Suprapubic skin (tissue), 4 donors: ENCODE measurements at regions not wholly inside any gene's neighbourhood (a gene's known extent, or its start where the extent isn't known, plus 50 kb on each side); places are given as distances from the start of the nearest gene placed in this dataset.

Experiments used
- DNase-seq, 2 donors: peaks; one replicate each; pipeline ENCODE4 v3.0.0-alpha.2; 2019; ENCODE audit warnings: low spot score in 2 of 2
- H3K27ac ChIP-seq: fragments of 200-600 bp; sonication (generic); one replicate; pipeline ENCODE4 v1.5.1; 2019
- H3K27me3 ChIP-seq: fragments of 200-600 bp; sonication (generic); one replicate; pipeline ENCODE4 v1.5.1; 2019
- H3K36me3 ChIP-seq: fragments of 200-600 bp; sonication (generic); one replicate; pipeline ENCODE4 v1.5.1; 2019
- H3K4me1 ChIP-seq: fragments of 200-600 bp; sonication (generic); one replicate; pipeline ENCODE4 v1.5.1; 2019
- H3K4me3 ChIP-seq: fragments of 200-600 bp; sonication (generic); one replicate; pipeline ENCODE4 v1.5.1; 2019; ENCODE audit warnings: mild to moderate bottlenecking
- H3K9me3 ChIP-seq: fragments of 200-600 bp; sonication (generic); one replicate; pipeline ENCODE4 v1.5.1; 2019
- CTCF ChIP-seq, 2 donors: fragments of 200-600 bp in 1 of 2; fragments of 450-650 bp in 1 of 2; sonication (generic) in 1 of 2; IDR thresholded peaks; one replicate each; pipeline ENCODE4 v1.5.1; 2016 to 2019; ENCODE audit warnings: antibody characterized with exemption in 2 of 2, mild to moderate bottlenecking in 1 of 2, moderate library complexity in 1 of 2
- EP300 ChIP-seq: sonication (generic); formaldehyde crosslinking; IDR thresholded peaks from one replicate; pipeline ENCODE4 v1.6.1; 2017; ENCODE audit warnings: antibody characterized with exemption
- POLR2A ChIP-seq, 2 donors: fragments of 450-650 bp; IDR thresholded peaks; one replicate each; pipeline ENCODE4 v1.6.1; 2017; ENCODE audit warnings: antibody characterized with exemption in 2 of 2, mild to moderate bottlenecking in 2 of 2, moderate library complexity in 2 of 2
- POLR2AphosphoS5 ChIP-seq, 3 donors: sonication (generic); formaldehyde crosslinking; IDR thresholded peaks; one replicate each; pipeline ENCODE4 v1.6.1; 2017; ENCODE audit warnings: antibody characterized with exemption in 3 of 3
- WGBS: methylation state at CpG from one replicate; pipeline ENCODE4 v1.1.5; 2018; 5-methylcytosine and 5-hydroxymethylcytosine counted together

- Histone ChIP-seq H3K9me3 (no peaks in the 10 kb centered on the region), H3K27ac (no peak overlapping the region), H3K27me3 (no peaks in the 10 kb centered on the region), H3K36me3 (no peaks in the 10 kb centered on the region), H3K4me1 (no peaks in the 10 kb centered on the region), H3K4me3 (no peak overlapping the region)
- TF ChIP-seq EP300: no peak
- 80% methylated on average over 2 of the region's 2 CpGs for WGBS
- DNase-seq: no peak
Observed at GRCh38 chr2:176804392-176804791, 408.2 kb upstream of the HNRNPA3 start.

DNA sequence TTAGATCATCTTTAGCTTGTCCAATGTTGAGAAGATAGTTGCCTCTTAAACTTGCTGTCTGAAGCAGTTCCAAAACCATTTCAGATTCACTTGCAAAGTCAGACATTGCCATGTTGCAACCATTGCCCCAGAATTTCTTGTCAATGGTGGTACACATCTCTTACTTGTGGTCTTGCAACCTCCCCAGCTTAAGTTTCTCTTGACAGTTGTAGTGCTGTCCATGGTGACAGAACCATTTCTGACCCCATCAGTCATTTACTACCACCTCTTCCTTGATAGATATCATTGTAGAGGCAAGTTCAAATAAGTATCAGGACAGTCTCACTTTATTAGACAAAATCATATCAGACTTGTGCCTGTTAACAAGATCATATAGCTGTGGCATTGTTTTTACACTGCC, 407.2 kb upstream of the HNRNPA3 start:
- Histone ChIP-seq H3K27ac (no peak overlapping the region), H3K27me3 (no peaks in the 10 kb centered on the region), H3K9me3 (no peaks in the 10 kb centered on the region), H3K4me3 (no peak overlapping the region), H3K36me3 (no peaks in the 10 kb centered on the region), H3K4me1 (no peaks in the 10 kb centered on the region)
- DNase-seq: no peak
- TF ChIP-seq POLR2A (IDR thresholded peaks at IDR 0.05): no peak
- no peak for TF ChIP-seq POLR2AphosphoS5 (IDR thresholded peaks at IDR 0.05)
- no peak for TF ChIP-seq CTCF (IDR thresholded peaks at IDR 0.05)

DNA sequence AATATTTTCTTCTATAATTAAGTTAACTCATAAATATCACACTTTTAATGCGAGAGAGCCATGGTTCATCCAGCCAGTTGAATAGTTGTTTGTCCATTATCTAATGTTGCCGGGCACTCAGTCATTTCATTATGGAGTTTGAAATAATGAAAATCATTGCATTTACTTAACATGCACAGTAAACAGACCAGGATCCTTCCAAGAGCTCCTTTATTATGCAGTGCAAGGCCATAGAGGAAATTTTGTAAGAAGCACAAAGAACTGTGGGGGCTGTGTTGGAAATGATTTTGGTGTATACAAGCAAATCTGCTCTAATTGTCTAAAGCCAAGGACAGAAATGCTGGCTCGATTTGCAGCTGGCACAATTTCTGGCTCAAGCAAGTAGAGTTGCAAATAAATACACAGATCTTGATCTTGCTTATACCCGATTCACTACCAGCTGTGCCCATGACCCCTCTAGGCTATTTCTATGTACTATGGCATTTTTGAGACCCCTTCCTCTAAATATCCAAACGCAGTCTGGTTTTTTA, 400.3 kb upstream of the HNRNPA3 start:
- Histone ChIP-seq H3K4me1 (no peaks in the 10 kb centered on the region), H3K27ac (no peak overlapping the region), H3K36me3 (no peaks in the 10 kb centered on the region), H3K4me3 (no peak overlapping the region), H3K9me3 (no peaks in the 10 kb centered on the region), H3K27me3 (no peaks in the 10 kb centered on the region)
- DNase-seq: no peak
- TF ChIP-seq POLR2AphosphoS5 (IDR thresholded peaks at IDR 0.05) (no peak), CTCF (IDR thresholded peaks at IDR 0.05) (no peak), EP300 (no peak), POLR2A (IDR thresholded peaks at IDR 0.05) (no peak)
- WGBS: 55% methylated on average over 5 of the region's 5 CpGs

DNA sequence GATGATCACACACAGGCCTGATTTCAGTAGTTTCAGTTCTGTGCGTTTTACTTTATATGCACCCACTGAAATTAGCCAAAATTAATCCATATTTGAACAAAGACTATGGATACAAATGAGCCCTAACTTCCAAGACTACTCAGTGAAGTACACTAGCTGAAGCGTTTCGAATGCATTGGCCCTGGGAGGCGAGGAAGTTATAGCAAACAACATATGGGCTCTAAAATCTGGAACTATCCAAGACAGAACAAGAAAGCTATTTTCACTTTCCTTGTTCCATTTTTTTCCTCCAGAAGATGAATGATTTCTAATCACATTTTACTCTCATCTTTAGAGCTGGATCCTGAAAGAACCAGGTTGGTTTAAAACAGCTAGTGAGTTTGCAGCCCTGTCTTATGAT, 399.4 kb upstream of the HNRNPA3 start:
- no peak for DNase-seq
- no peaks in the 10 kb centered on the region for H3K27me3 ChIP-seq
- no peaks in the 10 kb centered on the region for H3K9me3 ChIP-seq
- H3K4me1 ChIP-seq: no peaks in the 10 kb centered on the region
- H3K4me3 ChIP-seq: no peak overlapping the region
- H3K27ac ChIP-seq: no peak overlapping the region
- no peaks in the 10 kb centered on the region for H3K36me3 ChIP-seq
- WGBS: 91% methylated on average over 4 of the region's 4 CpGs
- TF ChIP-seq POLR2AphosphoS5 (IDR thresholded peaks at IDR 0.05) (no peak), CTCF (IDR thresholded peaks at IDR 0.05) (no peak), POLR2A (IDR thresholded peaks at IDR 0.05) (no peak), EP300 (no peak)

- Histone ChIP-seq H3K4me3 (no peak overlapping the region), H3K4me1 (no peaks in the 10 kb centered on the region), H3K27me3 (peaks cover under 1% of the 10 kb centered on the region), H3K27ac (no peak overlapping the region), H3K9me3 (no peaks in the 10 kb centered on the region), H3K36me3 (no peaks in the 10 kb centered on the region)
- no peak for DNase-seq
- no peak for TF ChIP-seq EP300
- 46% methylated on average over 2 of the region's 2 CpGs for WGBS
Observed at GRCh38 chr2:176813621-176814049, 399.0 kb upstream of the HNRNPA3 start.

DNA sequence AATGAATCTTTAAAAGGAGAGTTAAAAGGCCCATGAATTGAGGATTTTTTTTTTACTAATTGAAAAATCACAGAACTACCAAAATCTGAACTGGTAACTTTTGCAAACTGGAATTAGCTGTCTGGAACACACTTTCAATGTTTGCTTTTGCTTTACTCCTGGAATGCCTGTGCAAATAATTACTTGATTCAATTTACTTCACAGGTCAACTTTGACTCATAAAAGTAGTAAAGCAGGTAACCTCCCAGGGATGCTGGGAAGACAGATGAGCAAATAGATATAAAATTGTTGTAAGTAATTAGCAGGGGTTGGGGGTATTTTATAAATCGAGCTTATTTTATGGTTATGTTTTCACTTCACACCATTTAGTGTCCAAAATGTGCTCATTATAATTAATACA, 398.3 kb upstream of the HNRNPA3 start:
- Histone ChIP-seq H3K9me3 (no peaks in the 10 kb centered on the region), H3K36me3 (no peaks in the 10 kb centered on the region), H3K27ac (no peak overlapping the region), H3K4me1 (no peaks in the 10 kb centered on the region), H3K4me3 (no peak overlapping the region), H3K27me3 (peaks cover 3% of the 10 kb centered on the region)
- TF ChIP-seq POLR2A (IDR thresholded peaks at IDR 0.05) (no peak), EP300 (no peak), POLR2AphosphoS5 (IDR thresholded peaks at IDR 0.05) (no peak), CTCF (IDR thresholded peaks at IDR 0.05) (no peak)
- no peak for DNase-seq
- WGBS: 7% methylated on average over 1 of the region's 1 CpG
